Coronary artery (tissue), 2 donors: ENCODE measurements at regions not wholly inside any gene's neighbourhood (a gene's known extent, or its start where the extent isn't known, plus 50 kb on each side); places are given as distances from the start of the nearest gene placed in this dataset.

ENCODE experiments used
- DNase-seq: peaks from one replicate; pipeline ENCODE4 v3.0.0-alpha.2; 2017; ENCODE audit warnings: low spot score
- H3K27ac ChIP-seq, 2 donors: fragments of 200-600 bp; sonication (generic); one replicate each; pipeline ENCODE4 v1.5.1; 2016 to 2019
- H3K4me3 ChIP-seq: fragments of 200-600 bp; sonication (generic); 2 replicates; pipeline ENCODE4 v1.5.1; 2016; ENCODE audit warnings: mild to moderate bottlenecking, moderate library complexity
- CTCF ChIP-seq: fragments of 200-600 bp; sonication (generic); IDR thresholded peaks from one replicate; pipeline ENCODE4 v1.5.1; 2019; ENCODE audit warnings: antibody characterized with exemption

- no peak overlapping the region for H3K4me3 ChIP-seq
- DNase-seq, result no peak
- H3K27ac ChIP-seq, result no peak overlapping the region
- TF ChIP-seq CTCF, result no peak
These were observed 300.1 kb upstream of the SLC7A11 start for GRCh38 chr4:138542191-138542776.

GRCh38 chr4:138540056-138540800 is 298.1 kb upstream of the SLC7A11 start:
- H3K27ac ChIP-seq, result no peak overlapping the region
- TF ChIP-seq CTCF, result no peak
- DNase-seq, result no peak
- no peak overlapping the region for H3K4me3 ChIP-seq

GRCh38 chr4:138538743-138539142 is 296.6 kb upstream of the SLC7A11 start:
- DNase-seq, result no peak
- no peak for TF ChIP-seq CTCF
- H3K4me3 ChIP-seq, result no peak overlapping the region
- no peak overlapping the region for H3K27ac ChIP-seq

GRCh38 chr4:138537731-138538490 is 295.8 kb upstream of the SLC7A11 start:
- Histone ChIP-seq H3K27ac (no peak overlapping the region), H3K4me3 (no peak overlapping the region)
- DNase-seq, result no peak
- TF ChIP-seq CTCF, result no peak

DNA sequence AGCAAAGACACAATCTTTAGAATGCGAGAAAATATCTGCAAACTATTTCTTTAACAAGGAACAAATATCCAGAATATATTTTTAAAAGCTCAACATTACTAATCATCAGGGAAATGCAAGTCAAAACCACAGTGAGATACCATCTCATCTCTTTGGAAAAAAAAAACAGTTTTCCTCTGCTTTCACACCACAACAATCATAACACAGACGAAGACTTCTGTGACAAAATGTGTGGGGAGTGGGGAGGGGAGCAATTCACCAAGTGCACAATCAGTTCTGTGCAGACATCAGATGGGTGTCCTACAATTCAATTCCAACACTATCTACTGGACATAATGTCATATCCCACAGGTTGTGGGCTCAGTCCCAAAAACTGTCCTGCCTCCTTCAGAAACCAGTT is 293.2 kb upstream of the SLC7A11 start:
- Histone ChIP-seq H3K27ac (no peak overlapping the region), H3K4me3 (no peak overlapping the region)
- no peak for DNase-seq
- TF ChIP-seq CTCF, result no peak

DNA sequence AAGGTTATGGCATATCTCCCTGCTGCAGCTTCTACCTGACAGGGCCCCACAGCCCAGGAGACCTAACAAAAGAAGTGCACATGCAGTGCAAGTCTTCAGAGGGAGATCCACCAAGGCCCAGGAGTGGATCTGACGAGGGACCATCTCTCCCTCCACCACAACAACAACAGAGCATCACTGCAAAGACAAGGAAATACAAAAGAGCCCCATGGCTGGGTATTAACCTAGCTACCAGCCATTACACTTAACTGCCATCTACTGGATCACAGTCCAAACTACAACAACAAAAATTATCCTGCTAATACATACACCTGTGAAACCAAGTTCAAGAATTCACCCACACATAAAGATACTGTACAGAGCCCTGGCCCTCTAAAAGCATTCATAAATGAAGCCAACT is 280.2 kb upstream of the SLC7A11 start:
- DNase-seq, result no peak
- H3K4me3 ChIP-seq, result no peak overlapping the region
- no peak overlapping the region for H3K27ac ChIP-seq
- no peak for TF ChIP-seq CTCF

DNA sequence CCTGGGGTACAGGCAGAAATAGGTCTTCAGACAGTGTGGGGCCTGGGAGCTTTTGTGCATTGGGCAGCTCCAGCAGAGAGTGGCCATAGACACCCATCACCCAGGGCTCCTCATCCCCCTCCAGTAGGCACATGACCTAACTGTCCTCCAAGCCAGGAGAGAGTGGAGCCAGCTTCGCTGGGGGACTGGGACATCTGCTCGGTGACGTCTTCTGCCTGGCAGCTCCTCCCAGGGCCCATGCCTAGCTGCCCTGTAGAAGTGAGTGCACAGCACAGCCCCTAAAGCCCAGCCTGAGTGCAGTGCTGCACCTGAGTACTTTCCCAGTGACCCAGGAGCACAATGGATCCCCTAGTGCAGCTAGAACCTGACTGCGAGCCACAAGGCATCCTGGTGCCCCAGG is 279.7 kb upstream of the SLC7A11 start:
- Histone ChIP-seq H3K4me3 (no peak overlapping the region), H3K27ac (no peak overlapping the region)
- DNase-seq, result no peak
- no peak for TF ChIP-seq CTCF
